Parathyroid adenoma (tissue), 2 donors: ENCODE measurements at regions not wholly inside any gene's neighbourhood (a gene's known extent, or its start where the extent isn't known, plus 50 kb on each side); places are given as distances from the start of the nearest gene placed in this dataset.
"Not testable (repeated sequence)": the region's sequence is repeated elsewhere in the genome, so short reads cannot be mapped to it uniquely, and the experiment has no call there.

Source experiments
- H2AFZ ChIP-seq: fragments of 300-600 bp; sonication (generic); one replicate; pipeline ENCODE4 v1.7.0; 2017; ENCODE audit warnings: antibody characterized with exemption, mild to moderate bottlenecking
- H3K27ac ChIP-seq: fragments of 300-600 bp; sonication (generic); one replicate; pipeline ENCODE4 v1.7.0; 2017
- H3K27me3 ChIP-seq: fragments of 300-600 bp; sonication (generic); one replicate; pipeline ENCODE4 v1.7.0; 2017; ENCODE audit warnings: low read length; ENCODE audit not compliant: control insufficient read depth, insufficient read depth
- H3K36me3 ChIP-seq: fragments of 300-600 bp; sonication (generic); one replicate; pipeline ENCODE4 v1.7.0; 2017; ENCODE audit warnings: low read length; ENCODE audit not compliant: control insufficient read depth, insufficient read depth
- H3K4me1 ChIP-seq: fragments of 300-600 bp; sonication (generic); one replicate; pipeline ENCODE4 v1.7.0; 2017; ENCODE audit warnings: control low read depth
- H3K4me2 ChIP-seq: fragments of 300-600 bp; sonication (generic); one replicate; pipeline ENCODE4 v1.7.0; 2017; ENCODE audit warnings: low read length
- H3K4me3 ChIP-seq: fragments of 300-600 bp; sonication (generic); one replicate; pipeline ENCODE4 v1.7.0; 2017; ENCODE audit warnings: low read depth, low read length
- H3K79me2 ChIP-seq: fragments of 300-600 bp; sonication (generic); one replicate; pipeline ENCODE4 v1.7.0; 2017; ENCODE audit warnings: control low read depth
- H3K9ac ChIP-seq: fragments of 300-600 bp; sonication (generic); one replicate; pipeline ENCODE4 v1.7.0; 2017; ENCODE audit warnings: mild to moderate bottlenecking
- H3K9me3 ChIP-seq: fragments of 300-600 bp; sonication (generic); one replicate; pipeline ENCODE4 v1.7.0; 2017; ENCODE audit warnings: low read length; ENCODE audit not compliant: control insufficient read depth
- CTCF ChIP-seq: fragments of 300-600 bp; sonication (generic); IDR thresholded peaks from one replicate; pipeline ENCODE4 v1.7.0; 2017; ENCODE audit warnings: antibody characterized with exemption, mild to moderate bottlenecking
- donor health status: primary hyperparathyroidism.

DNA sequence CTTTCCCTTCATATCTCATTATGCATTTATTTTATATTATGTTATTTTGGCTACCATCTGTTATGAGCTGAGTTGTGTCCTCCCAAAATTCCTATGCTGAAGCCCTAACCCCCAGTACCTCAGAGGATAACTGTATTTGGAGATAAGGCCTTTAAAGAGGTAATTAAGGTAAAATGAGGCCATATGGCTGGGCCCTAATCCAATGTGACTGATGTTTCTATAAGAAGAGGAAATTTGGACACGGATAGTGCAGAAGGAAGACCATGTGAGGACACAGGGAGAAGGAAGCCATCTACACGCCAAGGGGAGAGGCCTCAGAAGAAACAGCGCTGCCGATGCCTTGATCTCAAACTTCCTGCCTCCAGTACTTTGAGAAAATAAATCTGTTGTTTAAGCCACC, 557.7 kb upstream of the CDH5 start:
- Histone ChIP-seq H3K79me2 (no peaks in the 10 kb centered on the region), H2AFZ (no peak overlapping the region), H3K36me3 (no peaks in the 10 kb centered on the region), H3K9me3 (no peaks in the 10 kb centered on the region), H3K9ac (no peak overlapping the region), H3K27me3 (no peaks in the 10 kb centered on the region), H3K27ac (no peak overlapping the region), H3K4me1 (no peaks in the 10 kb centered on the region), H3K4me3 (no peak overlapping the region), H3K4me2 (no peak overlapping the region)
- TF ChIP-seq CTCF = no peak

- Histone ChIP-seq H3K27ac (no peak overlapping the region), H3K4me3 (no peak overlapping the region), H3K9ac (no peak overlapping the region), H3K9me3 (no peaks in the 10 kb centered on the region), H3K4me2 (no peak overlapping the region), H3K27me3 (no peaks in the 10 kb centered on the region), H3K79me2 (no peaks in the 10 kb centered on the region), H3K4me1 (no peaks in the 10 kb centered on the region), H3K36me3 (no peaks in the 10 kb centered on the region), H2AFZ (no peak overlapping the region)
- TF ChIP-seq CTCF = no peak
Observed at GRCh38 chr16:65807858-65808257, 558.6 kb upstream of the CDH5 start.

GRCh38 chr16:65805704-65806103, 560.8 kb upstream of the CDH5 start:
- not testable (repeated sequence) for H3K9ac ChIP-seq, H3K79me2 ChIP-seq, H3K9me3 ChIP-seq, H3K4me3 ChIP-seq, H3K36me3 ChIP-seq, H3K27me3 ChIP-seq, H3K4me1 ChIP-seq, H3K27ac ChIP-seq, H3K4me2 ChIP-seq, H2AFZ ChIP-seq

DNA sequence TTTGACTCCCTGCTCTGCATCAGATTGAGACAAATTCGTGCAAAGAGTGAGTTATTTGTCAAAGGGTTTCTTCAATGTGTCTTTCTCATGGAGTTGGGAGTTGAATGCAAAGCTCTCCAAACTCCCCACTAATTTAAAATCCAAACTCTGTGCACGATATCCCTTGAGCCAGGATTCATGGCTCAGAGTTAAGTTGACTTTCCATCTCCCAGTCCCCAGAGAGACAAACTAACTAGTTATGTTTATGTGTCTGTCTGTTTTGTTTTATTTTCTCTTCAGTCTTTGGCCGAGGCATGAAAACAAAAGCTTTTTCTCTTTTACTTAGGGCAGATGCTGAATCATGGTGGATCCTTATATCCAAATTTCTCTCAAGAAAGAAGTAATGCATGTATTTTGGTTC, 570.0 kb upstream of the CDH5 start:
- no peak for TF ChIP-seq CTCF
- H3K9ac ChIP-seq = no peak overlapping the region
- no peak overlapping the region for H3K4me2 ChIP-seq
- no peaks in the 10 kb centered on the region for H3K9me3 ChIP-seq
- H3K4me3 ChIP-seq = no peak overlapping the region
- H2AFZ ChIP-seq = no peak overlapping the region
- no peaks in the 10 kb centered on the region for H3K79me2 ChIP-seq
- H3K4me1 ChIP-seq = no peaks in the 10 kb centered on the region
- H3K27me3 ChIP-seq = no peaks in the 10 kb centered on the region
- no peaks in the 10 kb centered on the region for H3K36me3 ChIP-seq
- no peak overlapping the region for H3K27ac ChIP-seq

- H3K79me2 ChIP-seq = no peaks in the 10 kb centered on the region
- H3K4me2 ChIP-seq = no peak overlapping the region
- H3K27ac ChIP-seq = no peak overlapping the region
- no peaks in the 10 kb centered on the region for H3K4me1 ChIP-seq
- no peaks in the 10 kb centered on the region for H3K9me3 ChIP-seq
- H3K36me3 ChIP-seq = no peaks in the 10 kb centered on the region
- no peak overlapping the region for H3K4me3 ChIP-seq
- no peak for TF ChIP-seq CTCF
- H2AFZ ChIP-seq = no peak overlapping the region
- no peak overlapping the region for H3K9ac ChIP-seq
- H3K27me3 ChIP-seq = no peaks in the 10 kb centered on the region
Observed at GRCh38 chr16:65794973-65795372, 571.5 kb upstream of the CDH5 start.
